Fibroblast of villous mesenchyme (primary cell): ENCODE measurements at regions not wholly inside any gene's neighbourhood (a gene's known extent, or its start where the extent isn't known, plus 50 kb on each side); places are given as distances from the start of the nearest gene placed in this dataset.
A peak's percentile ranks its signal among the peaks of the same experiment; 100 is the strongest.

Source experiments
- DNase-seq: peaks from one replicate; pipeline ENCODE4 v3.0.0-alpha.2; 2010; ENCODE audit warnings: low read depth
- H3K4me3 ChIP-seq: 2 replicates; pipeline ENCODE4 v1.5.1; 2011; ENCODE audit warnings: low read depth, mild to moderate bottlenecking, low read length
- TF ChIP-seq, protein P1 (sequence below): IDR thresholded peaks from 2 replicates; pipeline ENCODE4 v1.5.1; 2012; ENCODE audit warnings: low read depth, mild to moderate bottlenecking, low read length; ENCODE audit not compliant: insufficient read depth

DNA sequence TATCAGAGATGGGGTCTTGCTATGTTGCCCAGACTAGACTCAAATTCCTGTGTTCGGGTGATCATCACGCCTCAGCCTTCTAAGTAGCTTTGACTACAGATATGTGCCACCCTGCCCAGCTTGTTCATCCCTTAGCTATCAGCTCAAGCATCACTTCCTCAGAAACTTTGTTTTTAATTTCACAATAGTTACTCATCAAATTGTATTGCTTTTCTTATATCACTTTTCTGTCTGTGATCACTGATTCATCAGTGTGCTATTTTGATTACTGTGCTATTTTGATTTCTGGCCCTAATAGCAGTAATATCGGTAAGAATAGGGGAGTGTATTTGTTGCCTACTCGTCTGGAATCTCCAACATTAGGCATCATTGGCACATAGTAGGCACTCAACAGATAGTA is 878.6 kb upstream of the PCDH20 start:
- TF ChIP-seq, protein P1, sequence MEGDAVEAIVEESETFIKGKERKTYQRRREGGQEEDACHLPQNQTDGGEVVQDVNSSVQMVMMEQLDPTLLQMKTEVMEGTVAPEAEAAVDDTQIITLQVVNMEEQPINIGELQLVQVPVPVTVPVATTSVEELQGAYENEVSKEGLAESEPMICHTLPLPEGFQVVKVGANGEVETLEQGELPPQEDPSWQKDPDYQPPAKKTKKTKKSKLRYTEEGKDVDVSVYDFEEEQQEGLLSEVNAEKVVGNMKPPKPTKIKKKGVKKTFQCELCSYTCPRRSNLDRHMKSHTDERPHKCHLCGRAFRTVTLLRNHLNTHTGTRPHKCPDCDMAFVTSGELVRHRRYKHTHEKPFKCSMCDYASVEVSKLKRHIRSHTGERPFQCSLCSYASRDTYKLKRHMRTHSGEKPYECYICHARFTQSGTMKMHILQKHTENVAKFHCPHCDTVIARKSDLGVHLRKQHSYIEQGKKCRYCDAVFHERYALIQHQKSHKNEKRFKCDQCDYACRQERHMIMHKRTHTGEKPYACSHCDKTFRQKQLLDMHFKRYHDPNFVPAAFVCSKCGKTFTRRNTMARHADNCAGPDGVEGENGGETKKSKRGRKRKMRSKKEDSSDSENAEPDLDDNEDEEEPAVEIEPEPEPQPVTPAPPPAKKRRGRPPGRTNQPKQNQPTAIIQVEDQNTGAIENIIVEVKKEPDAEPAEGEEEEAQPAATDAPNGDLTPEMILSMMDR, result no peak
- H3K4me3 ChIP-seq, result no peak overlapping the region
- DNase-seq, result no peak

DNA sequence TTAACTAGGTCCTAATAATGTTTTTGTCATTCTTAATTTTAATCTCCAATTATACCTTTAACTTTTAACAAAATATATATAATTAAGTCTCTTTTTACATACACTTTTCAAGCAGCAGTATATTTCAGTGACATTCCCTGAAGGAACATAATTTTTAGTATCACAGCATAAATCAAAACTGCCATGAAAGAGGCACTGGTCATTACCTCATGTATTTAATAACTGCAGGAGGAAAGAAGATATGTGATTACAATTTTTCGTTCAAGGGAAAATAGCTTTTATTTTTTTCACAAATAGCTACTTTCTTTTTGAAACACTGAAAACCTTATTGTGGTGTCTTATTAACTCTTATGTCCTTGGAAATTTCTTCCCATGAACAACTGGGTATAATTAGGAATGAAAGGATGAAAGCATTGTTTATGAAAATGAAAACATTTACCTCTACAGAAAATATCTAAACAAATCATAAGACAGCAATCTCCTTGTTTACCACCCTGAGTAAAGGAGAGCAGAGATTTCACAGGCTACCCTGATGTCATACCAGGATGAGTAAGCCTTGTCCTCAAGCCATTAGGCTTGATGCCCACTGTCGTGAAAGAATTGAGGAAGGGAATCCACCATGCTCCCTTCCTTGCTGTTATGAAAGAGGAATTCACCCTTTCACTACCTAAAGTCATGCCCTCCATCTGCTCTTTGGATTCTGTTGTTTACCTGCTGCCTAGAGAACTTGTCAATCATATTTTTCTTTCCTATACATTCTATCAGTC is 877.2 kb upstream of the PCDH20 start:
- H3K4me3 ChIP-seq, result no peak overlapping the region
- DNase-seq, result peak; percentile 12
- TF ChIP-seq, protein P1, result no peak

DNA sequence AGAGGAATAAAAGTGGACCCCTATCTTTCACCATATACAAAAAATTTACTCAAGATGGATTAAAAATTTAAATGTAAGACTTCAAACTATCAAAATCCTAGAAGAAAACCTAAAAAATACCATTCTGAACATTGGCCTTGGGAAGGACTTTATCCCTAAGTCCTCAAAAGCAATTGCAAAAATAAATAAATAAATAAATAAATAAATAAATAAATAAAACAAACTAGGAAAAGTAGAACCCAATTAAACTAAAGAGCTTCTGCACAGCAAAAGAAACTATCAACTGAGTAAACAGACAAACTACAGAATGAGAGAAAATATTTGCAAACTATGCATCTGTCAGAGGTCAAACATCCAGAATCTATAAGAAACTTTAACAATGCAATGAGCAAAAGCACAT is 874.9 kb upstream of the PCDH20 start:
- no peak overlapping the region for H3K4me3 ChIP-seq
- TF ChIP-seq, protein P1, result no peak
- DNase-seq, result no peak

DNA sequence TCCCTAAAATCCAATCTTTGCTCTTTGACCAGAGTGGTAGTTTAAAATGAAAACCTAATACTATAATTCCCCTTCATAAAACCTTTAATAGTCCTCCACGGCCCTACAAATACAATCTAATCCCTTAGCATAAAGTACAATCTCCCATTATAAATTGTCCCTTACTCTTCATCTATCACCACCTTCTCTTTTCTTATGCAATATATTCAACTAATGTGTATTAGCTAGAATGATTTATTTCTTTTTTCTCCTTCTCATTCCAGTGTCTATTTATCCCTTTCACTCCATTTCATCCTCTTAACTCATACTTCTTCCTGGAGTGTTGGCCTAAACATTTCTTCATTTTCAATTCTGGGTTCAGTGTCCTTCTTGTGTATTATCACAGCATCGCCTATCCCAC is 872.1 kb upstream of the PCDH20 start:
- TF ChIP-seq, protein P1, result no peak
- no peak for DNase-seq

DNA sequence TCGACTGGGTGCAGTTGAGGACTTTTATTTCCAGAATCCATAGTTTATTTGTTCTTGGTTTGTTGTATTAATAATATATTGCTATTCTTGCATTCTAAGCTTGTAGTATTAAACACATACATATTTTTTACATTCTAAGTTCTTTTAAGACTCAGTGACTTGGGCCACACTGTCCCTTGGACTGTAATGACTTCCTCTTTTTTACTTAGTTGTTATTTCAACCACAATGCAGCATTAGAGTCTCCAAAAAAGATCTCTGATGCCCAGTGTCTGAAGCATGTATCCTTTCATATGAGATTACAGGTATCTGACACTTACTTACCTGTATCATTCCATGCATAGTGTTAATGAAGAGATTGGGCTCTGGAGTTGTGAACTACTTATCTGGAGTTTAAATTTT is 864.9 kb upstream of the PCDH20 start:
- DNase-seq, result no peak
- no peak overlapping the region for H3K4me3 ChIP-seq
- TF ChIP-seq, protein P1, result no peak

More for the DNA sequence above, 872.1 kb upstream of the PCDH20 start:
- no peak overlapping the region for H3K4me3 ChIP-seq

DNA sequence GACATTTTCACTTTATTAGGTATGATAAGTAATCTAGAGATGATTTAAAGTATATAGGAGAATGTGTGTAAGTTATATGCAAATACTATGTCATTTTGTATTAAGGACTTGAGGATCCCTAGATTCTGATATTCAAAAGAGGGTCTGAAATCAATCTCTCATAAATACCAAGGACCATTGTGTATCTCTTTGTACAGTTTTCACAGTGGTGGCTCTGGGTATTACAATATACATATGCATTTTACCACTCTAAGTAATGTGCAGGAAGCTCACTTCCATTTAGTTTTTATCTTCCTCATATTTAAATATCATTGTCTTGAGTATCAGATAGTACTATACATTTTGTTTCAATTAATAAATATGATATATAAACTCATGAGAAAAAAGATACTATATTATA is 862.6 kb upstream of the PCDH20 start:
- DNase-seq, result no peak
- TF ChIP-seq, protein P1, result no peak
- no peak overlapping the region for H3K4me3 ChIP-seq

DNA sequence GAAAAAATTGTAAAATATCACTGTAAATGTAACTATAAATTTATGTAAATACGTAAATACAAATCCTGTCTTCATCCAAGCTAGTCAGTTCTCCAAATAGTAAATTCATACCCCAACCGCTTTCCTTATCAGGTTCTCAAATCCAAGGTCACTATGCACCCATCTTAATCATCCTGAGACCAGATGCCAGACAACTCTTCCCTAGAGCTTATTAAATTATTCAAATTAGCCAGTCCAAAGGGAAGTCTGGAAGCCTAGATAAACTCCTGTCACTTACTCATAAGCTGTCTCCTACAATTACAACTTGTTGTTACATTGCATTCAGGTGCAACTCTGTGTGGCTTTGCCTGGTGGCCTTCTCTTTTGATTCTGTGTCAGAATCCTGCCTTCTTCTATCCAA is 836.1 kb upstream of the PCDH20 start:
- TF ChIP-seq, protein P1, result no peak
- DNase-seq, result no peak
- H3K4me3 ChIP-seq, result no peak overlapping the region
